Parathyroid adenoma (tissue), 2 donors: ENCODE measurements at regions not wholly inside any gene's neighbourhood (a gene's known extent, or its start where the extent isn't known, plus 50 kb on each side); places are given as distances from the start of the nearest gene placed in this dataset.

Experiments
- H2AFZ ChIP-seq: fragments of 300-600 bp; sonication (generic); one replicate; pipeline ENCODE4 v1.7.0; 2017; ENCODE audit warnings: antibody characterized with exemption, mild to moderate bottlenecking
- H3K27ac ChIP-seq: fragments of 300-600 bp; sonication (generic); one replicate; pipeline ENCODE4 v1.7.0; 2017
- H3K27me3 ChIP-seq: fragments of 300-600 bp; sonication (generic); one replicate; pipeline ENCODE4 v1.7.0; 2017; ENCODE audit warnings: low read length; ENCODE audit not compliant: control insufficient read depth, insufficient read depth
- H3K36me3 ChIP-seq: fragments of 300-600 bp; sonication (generic); one replicate; pipeline ENCODE4 v1.7.0; 2017; ENCODE audit warnings: low read length; ENCODE audit not compliant: control insufficient read depth, insufficient read depth
- H3K4me1 ChIP-seq: fragments of 300-600 bp; sonication (generic); one replicate; pipeline ENCODE4 v1.7.0; 2017; ENCODE audit warnings: control low read depth
- H3K4me2 ChIP-seq: fragments of 300-600 bp; sonication (generic); one replicate; pipeline ENCODE4 v1.7.0; 2017; ENCODE audit warnings: low read length
- H3K4me3 ChIP-seq: fragments of 300-600 bp; sonication (generic); one replicate; pipeline ENCODE4 v1.7.0; 2017; ENCODE audit warnings: low read depth, low read length
- H3K79me2 ChIP-seq: fragments of 300-600 bp; sonication (generic); one replicate; pipeline ENCODE4 v1.7.0; 2017; ENCODE audit warnings: control low read depth
- H3K9ac ChIP-seq: fragments of 300-600 bp; sonication (generic); one replicate; pipeline ENCODE4 v1.7.0; 2017; ENCODE audit warnings: mild to moderate bottlenecking
- H3K9me3 ChIP-seq: fragments of 300-600 bp; sonication (generic); one replicate; pipeline ENCODE4 v1.7.0; 2017; ENCODE audit warnings: low read length; ENCODE audit not compliant: control insufficient read depth
- TF ChIP-seq, protein P1 (sequence below): fragments of 300-600 bp; sonication (generic); IDR thresholded peaks from one replicate; pipeline ENCODE4 v1.7.0; 2017; ENCODE audit warnings: antibody characterized with exemption, mild to moderate bottlenecking
- donor health status: primary hyperparathyroidism.

GRCh38 chr3:3605226-3605625 lies 194.0 kb upstream of the LRRN1 start:
- H3K9ac ChIP-seq = no peak overlapping the region

DNA sequence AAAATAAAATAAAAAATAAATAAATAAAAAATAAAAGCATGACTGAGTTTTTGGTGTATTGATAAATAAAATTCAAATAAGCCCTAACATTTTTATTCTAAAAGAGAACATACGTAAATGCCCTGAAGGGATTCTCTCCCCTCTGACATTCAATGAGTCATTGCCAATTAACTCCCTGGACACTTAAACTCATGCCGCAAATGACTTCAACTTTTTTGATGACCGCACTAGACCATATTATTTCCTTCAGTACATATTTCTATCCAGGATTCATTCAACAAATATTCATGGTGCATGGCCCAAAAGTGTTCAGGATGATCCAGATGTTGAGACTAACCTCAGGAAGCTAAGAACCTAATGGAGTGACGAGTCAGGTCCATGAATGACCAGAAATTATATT lies 195.9 kb upstream of the LRRN1 start:
- Histone ChIP-seq H2AFZ (no peak overlapping the region), H3K36me3 (no peaks in the 10 kb centered on the region), H3K4me1 (peaks cover 9% of the 10 kb centered on the region), H3K4me2 (no peak overlapping the region), H3K9me3 (no peaks in the 10 kb centered on the region), H3K4me3 (no peak overlapping the region), H3K9ac (no peak overlapping the region), H3K27ac (no peak overlapping the region), H3K27me3 (no peaks in the 10 kb centered on the region), H3K79me2 (no peaks in the 10 kb centered on the region)
- TF ChIP-seq, protein P1, sequence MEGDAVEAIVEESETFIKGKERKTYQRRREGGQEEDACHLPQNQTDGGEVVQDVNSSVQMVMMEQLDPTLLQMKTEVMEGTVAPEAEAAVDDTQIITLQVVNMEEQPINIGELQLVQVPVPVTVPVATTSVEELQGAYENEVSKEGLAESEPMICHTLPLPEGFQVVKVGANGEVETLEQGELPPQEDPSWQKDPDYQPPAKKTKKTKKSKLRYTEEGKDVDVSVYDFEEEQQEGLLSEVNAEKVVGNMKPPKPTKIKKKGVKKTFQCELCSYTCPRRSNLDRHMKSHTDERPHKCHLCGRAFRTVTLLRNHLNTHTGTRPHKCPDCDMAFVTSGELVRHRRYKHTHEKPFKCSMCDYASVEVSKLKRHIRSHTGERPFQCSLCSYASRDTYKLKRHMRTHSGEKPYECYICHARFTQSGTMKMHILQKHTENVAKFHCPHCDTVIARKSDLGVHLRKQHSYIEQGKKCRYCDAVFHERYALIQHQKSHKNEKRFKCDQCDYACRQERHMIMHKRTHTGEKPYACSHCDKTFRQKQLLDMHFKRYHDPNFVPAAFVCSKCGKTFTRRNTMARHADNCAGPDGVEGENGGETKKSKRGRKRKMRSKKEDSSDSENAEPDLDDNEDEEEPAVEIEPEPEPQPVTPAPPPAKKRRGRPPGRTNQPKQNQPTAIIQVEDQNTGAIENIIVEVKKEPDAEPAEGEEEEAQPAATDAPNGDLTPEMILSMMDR = no peak

More at GRCh38 chr3:3605226-3605625, 194.0 kb upstream of the LRRN1 start:
- no peaks in the 10 kb centered on the region for H3K79me2 ChIP-seq
- H3K4me2 ChIP-seq = no peak overlapping the region
- H3K4me1 ChIP-seq = peaks cover 9% of the 10 kb centered on the region
- no peak overlapping the region for H3K4me3 ChIP-seq
- no peak overlapping the region for H3K27ac ChIP-seq
- no peak overlapping the region for H2AFZ ChIP-seq
- TF ChIP-seq, protein P1 = no peak
- H3K27me3 ChIP-seq = no peaks in the 10 kb centered on the region
- H3K36me3 ChIP-seq = no peaks in the 10 kb centered on the region
- H3K9me3 ChIP-seq = no peaks in the 10 kb centered on the region

GRCh38 chr3:3600665-3601340 lies 198.4 kb upstream of the LRRN1 start:
- H3K27ac ChIP-seq = no peak overlapping the region
- no peak overlapping the region for H2AFZ ChIP-seq
- H3K36me3 ChIP-seq = no peaks in the 10 kb centered on the region
- TF ChIP-seq, protein P1 = no peak
- H3K4me3 ChIP-seq = no peak overlapping the region
- no peak overlapping the region for H3K9ac ChIP-seq
- no peaks in the 10 kb centered on the region for H3K27me3 ChIP-seq
- peaks cover 9% of the 10 kb centered on the region for H3K4me1 ChIP-seq
- H3K79me2 ChIP-seq = no peaks in the 10 kb centered on the region
- H3K4me2 ChIP-seq = no peak overlapping the region
- no peaks in the 10 kb centered on the region for H3K9me3 ChIP-seq

- Histone ChIP-seq H3K9me3 (no peaks in the 10 kb centered on the region), H3K27ac (no peak overlapping the region), H3K4me2 (no peak overlapping the region), H3K4me3 (no peak overlapping the region), H3K9ac (no peak overlapping the region), H3K79me2 (no peaks in the 10 kb centered on the region), H3K4me1 (no peaks in the 10 kb centered on the region), H2AFZ (no peak overlapping the region), H3K36me3 (no peaks in the 10 kb centered on the region), H3K27me3 (no peaks in the 10 kb centered on the region)
- TF ChIP-seq, protein P1 = no peak
Observed at GRCh38 chr3:3599016-3599415, 200.2 kb upstream of the LRRN1 start.

DNA sequence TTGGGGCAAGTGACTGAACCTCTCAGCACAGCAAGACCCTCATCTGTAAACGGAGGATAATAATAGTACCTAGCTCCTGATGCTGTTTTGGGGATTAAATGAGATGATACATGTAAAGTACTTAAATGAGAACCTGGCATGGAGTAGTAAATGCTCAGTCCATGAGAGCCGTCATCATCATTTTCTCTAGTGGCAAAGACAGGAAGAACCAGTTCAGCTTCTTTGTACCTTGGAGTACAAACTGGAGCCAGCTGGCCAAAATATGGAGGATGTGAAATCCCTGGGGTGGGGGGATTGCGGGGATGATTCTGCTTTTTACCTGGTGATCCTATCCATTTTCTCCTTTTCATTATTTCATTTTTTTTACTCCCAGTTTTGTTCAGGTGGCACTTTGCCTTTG lies 204.2 kb upstream of the LRRN1 start:
- Histone ChIP-seq H3K9ac (no peak overlapping the region), H3K27ac (no peak overlapping the region), H3K27me3 (no peaks in the 10 kb centered on the region), H3K4me1 (no peaks in the 10 kb centered on the region), H3K36me3 (no peaks in the 10 kb centered on the region), H3K4me2 (no peak overlapping the region), H3K79me2 (no peaks in the 10 kb centered on the region), H3K4me3 (no peak overlapping the region), H3K9me3 (no peaks in the 10 kb centered on the region), H2AFZ (no peak overlapping the region)
- TF ChIP-seq, protein P1 = no peak
